Activated CD4-positive, alpha-beta T cell treated with anti-CD3 and anti-CD28 coated beads, Interleukin-2, amount 10 ng/mL, durations not matched to agents 24 days and 14 days (primary cell): ENCODE measurements at regions not wholly inside any gene's neighbourhood (a gene's known extent, or its start where the extent isn't known, plus 50 kb on each side); places are given as distances from the start of the nearest gene placed in this dataset.
A peak's percentile ranks its signal among the peaks of the same experiment; 100 is the strongest.

Experiments
- DNase-seq: peaks from one replicate; pipeline ENCODE4 v3.0.0; 2022
- H3K27ac Mint-ChIP-seq: one replicate; pipeline ENCODE4 v1.8.0; 2022; ENCODE audit warnings: mild to moderate bottlenecking, mixed read lengths
- H3K27me3 Mint-ChIP-seq: one replicate; pipeline ENCODE4 v1.8.0; 2022; ENCODE audit warnings: mixed read lengths
- H3K36me3 Mint-ChIP-seq: one replicate; pipeline ENCODE4 v1.8.0; 2022; ENCODE audit warnings: low read depth, mild to moderate bottlenecking, mixed read lengths
- H3K4me1 Mint-ChIP-seq: one replicate; pipeline ENCODE4 v1.8.0; 2021; ENCODE audit warnings: mixed read lengths
- H3K4me3 Mint-ChIP-seq: one replicate; pipeline ENCODE4 v1.8.0; 2022; ENCODE audit warnings: mild to moderate bottlenecking, moderate library complexity, mixed read lengths
- H3K9me3 Mint-ChIP-seq: one replicate; pipeline ENCODE4 v1.8.0; 2021; ENCODE audit warnings: mixed read lengths
- intact Hi-C: fragments of 100-400 bp; cut with micrococcal nuclease; formaldehyde crosslinking; loops from one replicate; pipeline ENCODE4 v1.15.1; 2023

DNA sequence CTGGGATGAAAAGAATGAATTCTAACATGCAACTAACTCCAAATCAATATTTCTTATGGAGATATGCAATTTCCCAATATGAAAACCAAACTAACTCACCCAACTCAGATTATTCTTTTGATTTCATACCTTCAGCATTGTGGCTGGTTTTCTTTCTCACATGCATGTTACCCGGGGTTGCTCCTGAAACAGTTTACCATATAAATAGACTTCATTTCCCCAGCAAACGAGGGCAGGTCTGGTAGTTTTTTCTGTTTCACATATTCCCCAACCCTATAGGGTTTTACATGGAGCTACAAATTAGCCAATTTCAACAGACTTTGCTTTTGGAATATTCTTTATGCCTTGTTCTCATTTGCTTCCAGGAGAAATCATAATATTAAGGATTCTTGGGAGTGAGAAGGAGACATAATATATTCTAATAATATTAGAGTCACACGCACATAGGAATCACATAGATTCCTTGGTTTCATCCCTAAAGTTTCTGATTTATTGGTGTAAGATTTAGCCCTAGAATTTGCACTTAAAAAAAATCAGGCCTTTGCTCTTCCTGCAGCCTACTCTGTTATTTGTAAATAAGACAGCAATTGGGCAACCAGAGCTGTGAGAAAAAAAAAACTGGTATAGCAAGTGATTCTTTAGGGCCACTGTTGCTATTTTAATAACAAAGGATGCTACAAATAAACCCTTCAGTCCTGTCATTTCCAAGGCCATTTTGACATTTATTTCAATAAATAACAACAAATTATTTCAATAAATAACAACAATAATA lies 60.3 kb upstream of the FAM20A start:
- H3K4me3 Mint-ChIP-seq, result no peak overlapping the region
- intact Hi-C loops, result no loop called here
- no peaks in the 10 kb centered on the region for H3K4me1 Mint-ChIP-seq
- H3K36me3 Mint-ChIP-seq, result no peaks in the 10 kb centered on the region
- H3K9me3 Mint-ChIP-seq, result no peaks in the 10 kb centered on the region
- peaks cover 10% of the 10 kb centered on the region for H3K27me3 Mint-ChIP-seq
- DNase-seq, result no peak
- H3K27ac Mint-ChIP-seq, result no peak overlapping the region

DNA sequence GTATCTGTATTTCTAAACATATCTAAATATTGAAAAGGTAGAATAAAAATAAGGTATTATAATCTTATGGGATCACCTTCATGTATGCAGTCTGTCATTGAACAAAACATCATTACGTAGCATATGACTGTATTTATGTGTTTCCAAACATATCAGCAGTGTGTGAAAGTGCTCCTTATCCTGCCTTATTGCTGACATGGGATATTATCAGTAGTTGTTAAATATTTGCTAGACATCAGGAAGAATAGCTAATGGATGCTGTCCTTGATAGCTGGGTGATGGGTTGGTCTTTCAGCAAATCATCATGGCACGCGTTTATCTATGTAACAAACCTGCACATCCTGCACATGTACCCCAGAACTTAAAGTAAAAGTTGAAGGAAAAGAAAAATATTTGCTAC lies 59.1 kb upstream of the FAM20A start:
- H3K9me3 Mint-ChIP-seq, result no peaks in the 10 kb centered on the region
- H3K36me3 Mint-ChIP-seq, result no peaks in the 10 kb centered on the region
- intact Hi-C loops, result no loop called here
- peaks cover 9% of the 10 kb centered on the region for H3K27me3 Mint-ChIP-seq
- no peak overlapping the region for H3K27ac Mint-ChIP-seq
- no peak for DNase-seq
- H3K4me3 Mint-ChIP-seq, result no peak overlapping the region
- H3K4me1 Mint-ChIP-seq, result no peaks in the 10 kb centered on the region

DNA sequence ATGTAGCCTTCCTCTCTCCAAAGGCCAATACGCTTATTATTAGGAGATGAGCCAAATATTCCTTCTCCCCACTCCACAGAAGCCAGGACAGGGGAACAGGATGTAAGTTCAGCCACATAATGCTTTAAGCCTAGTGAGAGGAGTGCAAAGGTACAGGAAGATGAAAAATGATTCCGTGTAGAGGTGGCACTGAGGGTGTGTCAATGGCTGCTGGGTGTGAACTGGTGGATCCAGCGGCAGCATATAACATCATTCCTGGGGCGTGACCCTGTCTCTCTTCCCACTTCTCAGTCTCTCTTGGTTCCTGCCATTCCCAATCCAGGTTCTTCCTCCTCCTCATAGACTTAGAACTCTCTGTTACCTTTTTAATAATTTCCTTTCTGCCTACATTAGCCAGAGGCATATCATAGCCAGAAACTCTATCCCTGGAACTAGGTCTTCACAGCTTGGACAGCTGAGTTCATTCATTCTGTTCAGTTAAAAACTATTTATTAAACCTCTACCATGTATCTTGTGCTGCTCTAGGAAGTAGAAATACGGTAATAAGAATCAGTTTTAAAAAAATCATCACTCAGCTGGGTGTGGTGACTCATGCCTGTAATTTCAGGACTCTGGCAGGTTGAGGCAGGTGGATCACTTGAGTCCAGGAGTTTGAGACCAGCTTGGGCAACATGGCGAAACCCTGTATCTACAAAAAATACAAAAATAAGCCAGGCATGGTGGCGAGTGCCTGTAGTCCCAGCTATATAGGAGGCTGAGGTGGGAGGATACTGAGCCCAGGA lies 58.0 kb upstream of the FAM20A start:
- Mint-ChIP-seq H3K27ac (no peak overlapping the region), H3K9me3 (no peaks in the 10 kb centered on the region), H3K4me1 (no peaks in the 10 kb centered on the region), H3K27me3 (peaks cover 9% of the 10 kb centered on the region), H3K4me3 (no peak overlapping the region), H3K36me3 (no peaks in the 10 kb centered on the region)
- DNase-seq, result no peak
- intact Hi-C loops, result no loop called here

DNA sequence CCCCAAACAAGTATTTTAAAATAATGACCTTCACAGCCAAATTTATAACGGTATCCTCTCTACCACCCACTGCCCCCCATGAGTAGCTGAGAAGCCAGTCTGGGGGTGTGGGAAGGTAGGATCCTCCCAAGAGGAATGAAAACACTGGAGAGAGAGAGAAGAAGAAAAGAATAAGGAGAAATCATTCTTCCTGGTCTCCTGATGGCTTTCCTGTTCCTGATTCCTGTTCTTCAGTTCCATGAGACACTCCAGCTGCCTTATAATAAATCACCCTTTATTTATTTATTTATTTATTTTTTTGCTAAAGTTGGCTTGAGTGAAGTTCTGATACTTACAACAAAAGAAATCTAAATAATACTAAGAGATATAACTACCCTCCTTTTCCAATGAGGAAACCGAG lies 56.4 kb upstream of the FAM20A start:
- Mint-ChIP-seq H3K9me3 (no peaks in the 10 kb centered on the region), H3K27me3 (peaks cover 7% of the 10 kb centered on the region), H3K36me3 (no peaks in the 10 kb centered on the region), H3K4me1 (no peaks in the 10 kb centered on the region), H3K4me3 (no peak overlapping the region), H3K27ac (no peak overlapping the region)
- no peak for DNase-seq
- intact Hi-C loops, result no loop called here

DNA sequence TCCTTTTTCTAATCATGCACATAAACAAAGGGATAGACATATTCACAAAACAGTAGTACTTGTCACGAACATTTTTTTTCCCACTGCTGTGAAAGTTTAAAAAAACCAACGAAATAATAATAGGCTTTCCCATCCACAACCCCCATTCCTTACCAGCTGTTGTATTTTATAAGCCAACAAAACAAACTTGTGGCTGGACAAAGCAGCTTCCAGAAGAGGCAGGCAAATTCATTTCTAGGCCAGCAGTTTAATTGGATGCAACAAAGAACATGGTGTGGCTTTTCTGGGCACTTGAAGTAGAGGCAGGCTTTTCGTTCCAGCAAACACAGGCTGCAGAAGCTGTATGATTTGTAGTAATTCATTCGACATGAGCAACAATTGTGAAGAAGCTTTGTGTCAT lies 56.0 kb upstream of the FAM20A start:
- DNase-seq, result no peak
- Mint-ChIP-seq H3K4me3 (no peak overlapping the region), H3K27me3 (peaks cover 7% of the 10 kb centered on the region), H3K36me3 (no peaks in the 10 kb centered on the region), H3K9me3 (no peaks in the 10 kb centered on the region), H3K4me1 (no peaks in the 10 kb centered on the region), H3K27ac (no peak overlapping the region)
- intact Hi-C loops, result no loop called here

DNA sequence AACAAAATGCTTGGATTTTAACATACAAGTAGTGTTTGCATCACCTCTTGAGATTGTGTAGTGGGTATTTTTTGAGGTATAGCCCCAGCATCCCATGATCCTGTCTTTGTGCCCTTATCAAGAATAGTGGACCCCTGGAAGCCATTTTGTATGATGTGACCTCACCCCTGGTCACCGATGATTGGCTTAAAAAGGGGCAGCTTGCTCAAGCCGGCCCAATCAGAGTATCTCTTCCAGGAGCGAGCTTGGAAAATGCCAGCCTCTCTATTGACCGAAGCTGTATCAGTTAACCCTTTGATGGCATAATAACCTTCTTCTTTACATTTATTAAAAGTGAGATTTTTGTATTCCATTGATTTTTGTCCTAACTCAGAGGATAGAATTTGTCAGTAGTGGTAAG lies 55.5 kb upstream of the FAM20A start:
- H3K27me3 Mint-ChIP-seq, result peaks cover 7% of the 10 kb centered on the region
- H3K9me3 Mint-ChIP-seq, result no peaks in the 10 kb centered on the region
- H3K36me3 Mint-ChIP-seq, result no peaks in the 10 kb centered on the region
- H3K4me3 Mint-ChIP-seq, result no peak overlapping the region
- DNase-seq, result peak; percentile 21
- H3K27ac Mint-ChIP-seq, result no peak overlapping the region
- H3K4me1 Mint-ChIP-seq, result no peaks in the 10 kb centered on the region
- intact Hi-C loops, result no loop called here
